ENCODE measurements at regions not wholly inside any gene's neighbourhood (a gene's known extent, or its start where the extent isn't known, plus 50 kb on each side); places are given as distances from the start of the nearest gene placed in this dataset.

- in situ Hi-C loops (cut with HindIII; ENCODE audit: low sequenced_read_pairs), result no loop called here
Measured at GRCh38 chr2:516944-517343, 160.3 kb downstream of the TMEM18 start.

DNA sequence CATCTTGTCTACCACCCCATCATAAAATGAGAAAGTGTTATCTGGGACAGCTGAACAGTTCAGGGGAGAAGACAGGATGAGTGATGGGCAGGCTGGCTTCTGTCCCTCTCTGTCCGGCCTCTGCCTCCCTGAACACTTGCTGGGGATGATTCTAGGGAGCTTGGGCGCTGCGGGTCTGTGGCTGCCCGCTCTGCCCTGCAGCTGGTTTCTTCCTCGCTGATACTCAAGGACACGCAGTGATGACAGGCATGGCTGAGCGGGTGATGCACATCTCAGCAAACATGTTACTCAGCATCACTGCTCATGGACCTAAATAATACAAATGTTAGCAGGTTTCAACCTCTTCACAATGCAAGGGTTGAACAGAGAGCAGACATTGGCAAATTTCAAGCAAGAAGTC lies 161.1 kb downstream of the TMEM18 start:
- in situ Hi-C loops (cut with HindIII; ENCODE audit: low sequenced_read_pairs), result no loop called here

DNA sequence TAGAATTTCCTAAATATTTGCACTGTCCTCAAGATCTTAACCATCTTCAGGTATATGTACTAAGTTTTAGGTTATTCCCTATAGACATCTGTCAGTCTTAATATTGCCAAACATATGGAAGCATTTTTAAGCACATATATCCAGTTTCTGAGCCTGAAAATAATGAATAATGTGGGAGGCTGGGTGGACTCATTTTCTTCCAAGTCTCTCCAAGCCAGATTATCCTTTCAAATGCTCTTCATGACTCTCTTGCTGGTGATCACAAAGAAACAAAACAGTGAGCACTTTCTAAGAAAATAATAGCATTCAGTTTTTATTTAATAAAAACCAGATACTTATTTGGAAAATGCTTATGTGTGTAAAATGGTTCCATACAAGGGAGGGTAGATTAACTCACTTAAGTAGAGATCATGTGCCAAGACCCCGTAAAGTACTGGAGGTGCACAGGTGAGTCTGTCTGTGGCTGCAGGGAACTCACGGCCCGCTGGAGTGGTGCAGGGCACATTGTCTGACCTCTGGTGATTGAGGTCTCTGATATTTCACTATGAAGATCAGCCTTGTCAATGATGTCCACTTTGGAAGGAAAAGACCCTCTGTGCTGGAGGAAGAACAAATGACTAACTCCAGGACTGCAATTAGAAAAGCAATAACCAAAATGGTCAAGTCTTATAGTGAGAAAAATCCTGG lies 161.6 kb downstream of the TMEM18 start:
- in situ Hi-C loops (cut with HindIII; ENCODE audit: low sequenced_read_pairs), result no loop called here

DNA sequence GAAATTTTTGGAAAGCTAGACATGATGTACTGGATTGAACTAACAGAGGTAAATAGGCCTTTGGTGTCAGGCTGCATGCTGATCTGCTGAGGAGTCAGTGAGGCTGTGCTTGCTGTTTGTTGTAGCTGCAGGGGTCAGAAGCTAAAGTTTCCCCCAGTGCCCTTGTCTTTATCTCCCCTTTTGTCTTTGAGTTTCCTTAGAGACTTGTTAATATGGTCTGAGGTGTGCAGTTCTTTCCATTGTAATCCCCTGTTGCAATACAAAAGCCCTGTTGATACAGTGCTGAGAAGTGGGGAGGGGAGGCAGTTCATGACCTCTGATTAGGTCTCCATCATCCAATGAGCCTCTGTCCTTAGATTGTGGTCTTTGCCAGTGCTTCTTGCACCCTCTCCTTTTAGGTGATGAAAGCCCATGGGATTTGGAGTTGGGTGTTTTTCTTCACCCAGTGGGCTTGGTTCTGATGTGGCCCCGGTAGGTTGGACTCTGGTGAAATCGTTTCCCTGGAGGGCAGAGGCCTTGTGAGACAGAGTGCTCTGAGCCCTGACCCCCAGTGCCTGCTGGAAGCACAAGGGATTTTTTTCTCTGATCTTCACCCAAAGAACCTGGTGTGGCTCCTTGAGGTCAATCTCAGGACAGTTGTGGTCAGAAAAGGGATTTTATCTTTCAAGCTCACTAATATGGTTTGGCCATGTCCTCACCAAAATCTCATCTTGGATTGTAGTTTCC lies 163.1 kb downstream of the TMEM18 start:
- in situ Hi-C loops (cut with HindIII; ENCODE audit: low sequenced_read_pairs), result no loop called here

DNA sequence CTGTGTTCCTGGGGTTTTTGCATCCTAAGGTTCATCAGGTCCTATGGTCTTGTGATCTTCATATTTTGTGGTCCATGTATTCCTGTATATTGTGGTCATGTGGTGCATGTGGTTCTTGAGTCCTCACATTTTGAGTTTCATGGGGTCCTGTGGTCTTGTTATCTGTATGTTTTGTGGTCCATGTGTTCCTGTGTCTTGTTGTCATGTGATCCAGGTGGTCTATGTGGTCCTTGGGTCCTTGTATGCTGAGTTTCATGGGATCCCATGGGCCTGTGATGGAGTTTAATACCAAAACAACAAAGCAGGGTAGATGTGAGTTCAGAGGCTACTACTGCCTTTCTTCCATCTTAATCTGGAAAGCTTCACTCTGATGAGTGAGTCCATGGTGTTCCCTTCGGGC lies 166.4 kb downstream of the TMEM18 start:
- in situ Hi-C loops (cut with HindIII; ENCODE audit: low sequenced_read_pairs), result no loop called here

- in situ Hi-C loops (cut with HindIII; ENCODE audit: low sequenced_read_pairs), result no loop called here
Measured at GRCh38 chr2:509888-510287, 167.3 kb downstream of the TMEM18 start.

GRCh38 chr2:508121-508520 lies 169.1 kb downstream of the TMEM18 start:
- in situ Hi-C loops (cut with HindIII; ENCODE audit: low sequenced_read_pairs), result no loop called here

GRCh38 chr2:506866-507265 lies 170.3 kb downstream of the TMEM18 start:
- in situ Hi-C loops (cut with HindIII; ENCODE audit: low sequenced_read_pairs), result no loop called here

DNA sequence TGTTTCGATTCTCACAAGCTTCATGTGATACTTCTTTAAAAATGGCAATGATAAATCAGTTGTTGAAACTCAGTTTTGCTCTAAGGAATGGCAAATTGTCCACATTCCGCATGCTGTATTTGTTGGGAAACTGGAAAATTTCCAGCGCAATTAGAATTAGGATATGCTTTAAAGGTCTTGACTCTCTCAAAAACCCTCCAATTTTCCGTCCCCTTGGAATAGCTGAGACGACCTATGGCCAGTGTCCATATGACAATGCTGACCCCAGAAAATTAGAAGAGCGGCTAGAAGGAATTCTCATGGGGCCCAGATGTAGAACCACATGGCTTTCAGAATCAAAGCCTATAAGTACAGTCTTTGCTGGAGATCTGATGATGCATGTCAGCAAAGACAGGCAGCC lies 170.8 kb downstream of the TMEM18 start:
- in situ Hi-C loops (cut with HindIII; ENCODE audit: low sequenced_read_pairs), result no loop called here

DNA sequence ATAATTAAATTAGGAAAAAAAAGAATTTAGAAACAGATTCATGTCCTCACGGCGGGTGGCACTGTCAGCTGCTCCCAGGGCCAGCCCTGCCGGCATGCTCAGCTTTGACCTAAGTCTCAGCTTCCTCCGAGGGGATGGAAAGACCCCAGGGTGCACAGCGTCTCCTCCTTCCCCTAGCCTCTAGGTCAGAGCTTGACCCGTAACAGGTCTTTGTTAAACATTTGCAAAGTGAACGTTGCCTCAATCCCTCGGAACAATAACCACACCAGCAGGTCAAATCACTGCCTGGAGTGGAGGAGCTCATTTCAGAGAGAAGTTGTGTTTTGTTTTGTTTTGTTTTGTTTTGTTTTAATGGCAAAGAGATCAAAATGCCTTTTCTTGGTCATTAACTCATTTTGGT lies 171.3 kb downstream of the TMEM18 start:
- in situ Hi-C loops (cut with HindIII; ENCODE audit: low sequenced_read_pairs), result no loop called here

DNA sequence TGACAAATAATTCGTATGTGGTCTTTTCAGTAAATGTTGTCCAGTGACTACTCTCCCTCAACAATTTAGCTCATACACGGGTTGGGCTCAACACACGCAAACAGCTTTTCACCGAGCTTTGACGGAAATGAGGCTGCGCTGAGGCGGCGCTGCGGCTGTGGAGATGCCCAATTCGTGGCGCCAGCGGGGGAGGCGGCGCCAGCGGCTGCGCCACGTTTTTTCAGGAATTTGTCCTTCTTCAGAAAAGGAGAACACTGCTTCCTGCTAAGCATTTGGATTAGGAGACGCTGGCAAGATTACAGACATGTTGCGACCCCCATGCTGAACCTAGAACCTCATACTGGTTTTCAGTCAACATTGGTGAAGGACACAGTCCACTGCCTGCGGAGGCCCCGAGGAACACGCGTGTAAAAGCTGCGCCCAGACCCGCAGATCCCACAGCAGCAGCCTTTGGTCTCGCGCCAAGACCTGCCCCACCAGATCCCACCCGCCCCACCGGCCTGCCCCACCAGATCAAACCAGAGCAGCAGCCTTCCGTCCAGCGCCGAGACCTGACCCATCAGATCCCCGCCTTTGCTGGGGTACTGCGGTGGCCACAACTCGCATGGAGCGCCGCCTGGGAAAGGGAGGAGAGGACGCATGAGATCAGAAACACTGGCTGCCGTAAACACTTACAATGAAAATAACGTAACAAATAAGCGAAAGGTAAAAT lies 173.8 kb downstream of the TMEM18 start:
- in situ Hi-C loops (cut with HindIII; ENCODE audit: low sequenced_read_pairs), result no loop called here

DNA sequence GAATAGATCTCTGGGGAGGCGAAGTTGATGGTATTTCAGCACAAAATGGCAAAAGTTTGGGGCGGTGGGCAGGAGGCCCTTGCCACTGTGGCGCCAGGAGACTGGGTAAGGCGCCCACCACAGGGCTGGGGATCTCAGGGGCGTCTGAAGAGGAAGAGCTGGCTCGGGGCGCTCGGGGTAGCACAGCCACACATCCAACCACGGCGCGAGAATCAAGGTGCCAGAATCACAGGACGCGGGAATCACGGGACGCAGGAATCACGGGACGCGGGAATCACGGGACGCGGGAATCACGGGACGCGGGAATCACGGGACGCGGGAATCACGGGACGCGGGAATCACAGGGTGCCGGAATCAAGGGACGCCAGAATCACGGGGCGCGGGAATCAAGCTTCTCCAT lies 174.4 kb downstream of the TMEM18 start:
- in situ Hi-C loops (cut with HindIII; ENCODE audit: low sequenced_read_pairs), result no loop called here

DNA sequence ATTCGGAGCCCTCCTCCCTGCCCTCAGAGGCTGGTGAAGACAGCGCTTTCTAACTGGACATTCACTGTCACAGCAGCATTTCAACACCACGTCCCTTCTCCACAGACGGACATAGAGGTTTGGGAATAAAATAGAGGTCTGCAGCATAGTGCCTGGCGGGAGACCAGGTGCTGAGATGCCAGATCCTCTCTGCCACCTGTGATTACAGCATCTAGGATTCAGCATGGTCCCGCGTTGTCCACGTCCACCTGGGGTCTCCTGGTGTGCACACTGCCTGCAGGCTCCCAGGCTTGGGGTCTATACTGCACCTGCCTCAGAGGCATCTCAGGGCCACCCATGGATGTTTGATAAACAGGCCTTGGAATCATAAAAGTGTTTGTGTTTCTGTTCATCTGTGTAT lies 175.5 kb downstream of the TMEM18 start:
- in situ Hi-C loops (cut with HindIII; ENCODE audit: low sequenced_read_pairs), result no loop called here

- in situ Hi-C loops (cut with HindIII; ENCODE audit: low sequenced_read_pairs), result no loop called here
Measured at GRCh38 chr2:501130-501529, 176.1 kb downstream of the TMEM18 start.

GRCh38 chr2:499726-500125 lies 177.5 kb downstream of the TMEM18 start:
- in situ Hi-C loops (cut with HindIII; ENCODE audit: low sequenced_read_pairs), result no loop called here

DNA sequence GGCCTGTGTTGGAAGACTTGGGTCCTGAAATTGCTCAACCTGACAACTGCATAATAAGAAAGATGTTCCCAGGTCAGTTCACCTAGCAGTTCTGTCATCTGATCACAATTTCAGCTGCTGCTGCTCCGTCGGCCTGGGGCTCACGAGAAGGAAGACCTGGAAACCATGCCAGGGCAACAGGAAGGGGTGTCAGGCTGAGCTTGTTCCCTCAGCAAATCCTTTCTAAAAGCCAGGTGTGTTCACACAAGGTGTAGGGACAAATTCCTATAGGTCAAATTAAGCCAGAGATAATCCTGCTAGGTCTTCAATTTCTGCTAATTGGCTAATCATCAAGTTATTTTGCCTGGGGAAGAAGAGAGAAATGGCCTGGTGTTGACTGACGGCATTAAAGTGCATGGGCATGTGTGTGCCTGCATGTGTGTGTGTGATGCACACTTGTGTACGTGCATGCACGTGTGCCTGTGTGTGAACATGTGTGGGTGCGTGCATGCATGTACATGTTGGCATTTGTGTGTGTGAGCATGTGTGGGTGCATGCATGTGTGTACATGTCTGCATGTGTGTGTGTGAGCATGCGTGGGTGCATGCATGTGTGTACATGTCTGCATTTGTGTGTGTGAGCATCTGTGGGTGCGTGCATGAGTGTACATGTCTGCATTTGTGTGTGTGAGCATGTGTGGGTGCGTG lies 178.6 kb downstream of the TMEM18 start:
- in situ Hi-C loops (cut with HindIII; ENCODE audit: low sequenced_read_pairs), result no loop called here

DNA sequence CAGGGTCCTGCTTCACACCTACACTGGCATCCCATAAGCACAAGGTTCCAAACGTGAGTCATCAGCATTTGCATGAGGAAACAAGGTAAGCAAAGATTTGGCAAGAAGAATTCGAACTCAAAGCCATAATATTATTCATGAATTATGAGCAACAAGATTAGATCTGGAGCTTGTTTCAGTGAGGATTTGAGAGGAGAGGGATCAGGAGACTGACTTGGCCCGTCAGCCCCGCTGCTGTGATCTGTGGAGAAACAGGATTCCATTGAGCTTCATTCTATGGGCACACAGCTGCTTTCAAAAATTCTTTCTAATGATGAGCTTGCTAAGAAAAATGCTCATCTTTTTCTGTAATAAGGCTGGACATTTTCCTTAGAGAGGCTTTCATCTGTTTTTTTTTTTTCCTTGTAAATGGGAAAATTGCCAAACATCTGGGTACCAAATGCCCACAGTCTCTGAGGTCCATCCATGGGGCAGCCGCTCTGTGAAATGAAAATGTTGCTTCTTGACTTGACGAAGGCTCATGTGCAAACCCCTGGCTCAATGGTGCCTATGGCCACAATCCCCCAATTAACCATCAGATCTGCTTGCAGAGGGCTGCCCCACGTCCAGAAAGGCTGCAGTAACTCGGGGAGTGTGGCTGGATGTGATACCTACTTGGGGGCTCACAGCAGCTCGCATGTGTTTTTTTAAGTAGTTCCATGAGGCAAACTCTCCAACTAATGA lies 179.3 kb downstream of the TMEM18 start:
- in situ Hi-C loops (cut with HindIII; ENCODE audit: low sequenced_read_pairs), result no loop called here

GRCh38 chr2:496729-497128 lies 180.5 kb downstream of the TMEM18 start:
- in situ Hi-C loops (cut with HindIII; ENCODE audit: low sequenced_read_pairs), result no loop called here

GRCh38 chr2:495745-496275 lies 181.4 kb downstream of the TMEM18 start:
- in situ Hi-C loops (cut with HindIII; ENCODE audit: low sequenced_read_pairs), result no loop called here

- in situ Hi-C loops (cut with HindIII; ENCODE audit: low sequenced_read_pairs), result no loop called here
Measured at GRCh38 chr2:494853-495252, 182.4 kb downstream of the TMEM18 start.

DNA sequence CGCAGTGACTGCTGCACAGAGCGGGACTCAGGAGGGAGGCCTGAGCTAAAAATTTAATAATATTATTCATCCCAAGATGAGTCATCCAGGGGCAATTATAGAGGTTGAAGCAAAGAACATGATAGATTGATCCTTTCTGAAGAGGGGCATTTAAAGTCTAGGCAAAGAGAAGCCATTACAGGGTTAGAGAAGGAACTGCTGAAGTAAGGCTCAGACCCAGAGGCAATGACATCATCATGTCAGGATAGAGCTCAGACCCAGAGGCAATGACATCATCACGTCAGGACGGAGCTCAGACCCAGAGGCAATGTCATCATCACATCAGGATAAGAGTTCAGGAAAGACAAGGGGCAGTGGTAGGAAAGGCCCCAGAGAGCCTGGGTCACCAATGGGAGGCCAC lies 184.0 kb downstream of the TMEM18 start:
- in situ Hi-C loops (cut with HindIII; ENCODE audit: low sequenced_read_pairs), result no loop called here
